MM.1S (cell line): ENCODE measurements at regions not wholly inside any gene's neighbourhood (a gene's known extent, or its start where the extent isn't known, plus 50 kb on each side); places are given as distances from the start of the nearest gene placed in this dataset.

Source experiments
- DNase-seq: peaks from one replicate; pipeline ENCODE4 v3.0.0-alpha.2; 2015
- H2AFZ ChIP-seq: fragments of 300-600 bp; sonication (generic); 2 replicates; pipeline ENCODE4 v1.6.0; 2016; ENCODE audit warnings: antibody characterized with exemption, low read length
- H3F3A ChIP-seq: fragments of 300-600 bp; sonication (generic); 2 replicates; pipeline ENCODE4 v1.6.1; 2016; ENCODE audit warnings: mild to moderate bottlenecking, antibody characterized with exemption, low read length, moderate library complexity, mixed read lengths; ENCODE audit not compliant: insufficient read depth
- H3K27ac ChIP-seq: fragments of 300-600 bp; sonication (generic); 2 replicates; pipeline ENCODE4 v1.5.1; 2016; ENCODE audit warnings: mild to moderate bottlenecking, low read length
- H3K27me3 ChIP-seq: fragments of 300-600 bp; sonication (generic); replicated peaks from 2 replicates; pipeline ENCODE4 v1.6.0; 2016; ENCODE audit warnings: low read length; ENCODE audit not compliant: insufficient read depth
- H3K36me3 ChIP-seq: fragments of 300-600 bp; sonication (generic); replicated peaks from 2 replicates; pipeline ENCODE4 v1.6.1; 2016; ENCODE audit warnings: mild to moderate bottlenecking, low read length, mixed read lengths; ENCODE audit not compliant: insufficient read depth
- H3K4me1 ChIP-seq: fragments of 300-600 bp; sonication (generic); 2 replicates; pipeline ENCODE4 v1.6.1; 2016; ENCODE audit warnings: low read length, mixed read lengths
- H3K4me2 ChIP-seq: fragments of 300-600 bp; sonication (generic); 2 replicates; pipeline ENCODE4 v1.6.0; 2016; ENCODE audit warnings: low read depth, low read length
- H3K4me3 ChIP-seq: fragments of 300-600 bp; sonication (generic); 2 replicates; pipeline ENCODE4 v1.5.1; 2016; ENCODE audit warnings: low read length, mixed read lengths
- H3K79me2 ChIP-seq: fragments of 300-600 bp; sonication (generic); 2 replicates; pipeline ENCODE4 v1.6.1; 2016; ENCODE audit warnings: mixed run types, low read length, mixed read lengths
- H3K9ac ChIP-seq: fragments of 300-600 bp; sonication (generic); 2 replicates; pipeline ENCODE4 v1.6.1; 2016; ENCODE audit warnings: low read length, mixed read lengths
- H3K9me2 ChIP-seq: fragments of 300-600 bp; sonication (generic); replicated peaks from 2 replicates; pipeline ENCODE4 v1.6.1; 2016; ENCODE audit warnings: mild to moderate bottlenecking, low read length, mixed read lengths; ENCODE audit not compliant: insufficient read depth
- H3K9me3 ChIP-seq: fragments of 300-600 bp; sonication (generic); replicated peaks from 2 replicates; pipeline ENCODE4 v1.6.1; 2016; ENCODE audit warnings: mild to moderate bottlenecking, low read length, mixed read lengths; ENCODE audit not compliant: insufficient read depth
- H4K20me1 ChIP-seq: fragments of 300-600 bp; sonication (generic); 2 replicates; pipeline ENCODE4 v1.6.1; 2016; ENCODE audit warnings: mild to moderate bottlenecking, low read length, moderate library complexity, mixed read lengths; ENCODE audit not compliant: insufficient read depth
- CTCF ChIP-seq: fragments of 300-600 bp; sonication (generic); IDR thresholded peaks from 2 replicates; pipeline ENCODE4 v1.5.1; 2016; ENCODE audit warnings: antibody characterized with exemption, low read length, mixed read lengths
- EZH2 ChIP-seq: fragments of 300-600 bp; sonication (generic); optimal IDR thresholded peaks from 2 replicates; pipeline ENCODE3; 2017; ENCODE audit warnings: low read depth, mild to moderate bottlenecking, antibody characterized with exemption, low read length, mixed read lengths
- EZH2phosphoT487 ChIP-seq: fragments of 300-600 bp; sonication (generic); IDR thresholded peaks from 2 replicates; pipeline ENCODE4 v1.6.1; 2018; ENCODE audit warnings: antibody characterized with exemption, low read length

GRCh38 chr12:102730996-102731395, 186.0 kb downstream of the PAH start:
- H3K36me3 ChIP-seq, result no peaks in the 10 kb centered on the region
- no peak for DNase-seq
- H3K9me3 ChIP-seq, result no peaks in the 10 kb centered on the region
- H3K79me2 ChIP-seq, result no peaks in the 10 kb centered on the region
- peaks cover 19% of the 10 kb centered on the region for H3K4me1 ChIP-seq
- H4K20me1 ChIP-seq, result no peaks in the 10 kb centered on the region
- 0 out of 2 replicates have a peak, but pooled peaks cover 3% of the 10 kb centered on the region for H3F3A ChIP-seq
- no peak overlapping the region for H3K27ac ChIP-seq
- H3K4me2 ChIP-seq, result no peak overlapping the region
- H3K4me3 ChIP-seq, result no peak overlapping the region
- H3K9me2 ChIP-seq, result no peaks in the 10 kb centered on the region
- no peaks in the 10 kb centered on the region for H3K27me3 ChIP-seq
- no peak for TF ChIP-seq EZH2phosphoT487
- TF ChIP-seq CTCF, result no peak
- no peak for TF ChIP-seq EZH2
- H3K9ac ChIP-seq, result no peak overlapping the region
- H2AFZ ChIP-seq, result no peak overlapping the region

- Histone ChIP-seq H2AFZ (0 out of 2 replicates have a peak overlapping the region, but pooled peaks have one; percentile 1), H3K9me3 (no peaks in the 10 kb centered on the region), H3K36me3 (no peaks in the 10 kb centered on the region), H3K9me2 (no peaks in the 10 kb centered on the region), H3K4me1 (peaks cover 14% of the 10 kb centered on the region), H3K27me3 (no peaks in the 10 kb centered on the region), H3K27ac (peak overlapping the region; percentile 4; the same call in 1 of the 2 replicates), H3K9ac (no peak overlapping the region), H3K79me2 (no peaks in the 10 kb centered on the region), H3F3A (0 out of 2 replicates have a peak, but pooled peaks cover 3% of the 10 kb centered on the region), H4K20me1 (no peaks in the 10 kb centered on the region), H3K4me2 (peak overlapping the region; percentile 31), H3K4me3 (no peak overlapping the region)
- TF ChIP-seq CTCF (no peak), EZH2phosphoT487 (no peak), EZH2 (no peak)
- DNase-seq, result peak; percentile 29
Measured at GRCh38 chr12:102728506-102729242, 188.4 kb downstream of the PAH start.

- TF ChIP-seq CTCF, result no peak
- no peak for TF ChIP-seq EZH2phosphoT487
- TF ChIP-seq EZH2, result no peak
- H4K20me1 ChIP-seq, result no peaks in the 10 kb centered on the region
- no peak overlapping the region for H3K27ac ChIP-seq
- no peaks in the 10 kb centered on the region for H3K9me2 ChIP-seq
- no peak overlapping the region for H3K4me2 ChIP-seq
- H3K9ac ChIP-seq, result no peak overlapping the region
- H3K27me3 ChIP-seq, result no peaks in the 10 kb centered on the region
- no peaks in the 10 kb centered on the region for H3K79me2 ChIP-seq
- no peak overlapping the region for H3K4me3 ChIP-seq
- H3K4me1 ChIP-seq, result peaks cover 14% of the 10 kb centered on the region
- H3K36me3 ChIP-seq, result no peaks in the 10 kb centered on the region
- no peak for DNase-seq
- no peaks in the 10 kb centered on the region for H3K9me3 ChIP-seq
- 0 out of 2 replicates have a peak, but pooled peaks cover 3% of the 10 kb centered on the region for H3F3A ChIP-seq
- no peak overlapping the region for H2AFZ ChIP-seq
Measured at GRCh38 chr12:102726686-102727085, 190.4 kb downstream of the PAH start.
